ENCODE measurements at regions not wholly inside any gene's neighbourhood (a gene's known extent, or its start where the extent isn't known, plus 50 kb on each side); places are given as distances from the start of the nearest gene placed in this dataset.

DNA sequence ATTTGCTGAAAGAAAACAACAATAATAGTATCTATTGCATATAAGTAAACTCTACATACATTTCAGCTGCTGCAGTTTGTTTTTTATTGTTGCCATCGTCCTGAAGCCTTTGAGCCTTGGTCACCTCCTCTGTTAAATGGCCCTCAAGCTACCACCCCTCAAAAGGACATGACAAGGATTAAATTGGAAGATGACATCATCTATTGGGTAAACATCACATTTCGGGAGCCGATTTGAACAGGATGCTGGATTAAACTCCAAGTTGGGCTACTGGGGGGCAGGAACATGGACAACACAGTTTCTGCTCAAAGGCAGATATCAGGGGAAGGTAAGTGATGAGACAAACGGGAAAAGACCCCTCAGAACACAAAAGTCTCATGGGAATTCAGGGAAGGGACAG is 92.3 kb upstream of the ATP2B2 start:
- peaks cover 5 to 14% (median 8%) of the 10 kb centered on the region in 4 donors for H3K4me1 Mint-ChIP-seq
- H3K27ac Mint-ChIP-seq = peak overlapping the region in 1 of 10 donors; percentile 21
- peaks cover 22 to 65% (median 33%) of the 10 kb centered on the region in 5 donors for H3K27me3 Mint-ChIP-seq
- DNase-seq = no peak
- H3K4me3 Mint-ChIP-seq = no peak overlapping the region
- H3K9me3 Mint-ChIP-seq = peaks cover 0 to 4% (median 0%) of the 10 kb centered on the region in 9 donors
- POLR2A ChIA-PET = no interaction called here
- H3K36me3 Mint-ChIP-seq = peaks cover 0 to 1% (median 0%) of the 10 kb centered on the region in 3 donors
- ATAC-seq = no peak

DNA sequence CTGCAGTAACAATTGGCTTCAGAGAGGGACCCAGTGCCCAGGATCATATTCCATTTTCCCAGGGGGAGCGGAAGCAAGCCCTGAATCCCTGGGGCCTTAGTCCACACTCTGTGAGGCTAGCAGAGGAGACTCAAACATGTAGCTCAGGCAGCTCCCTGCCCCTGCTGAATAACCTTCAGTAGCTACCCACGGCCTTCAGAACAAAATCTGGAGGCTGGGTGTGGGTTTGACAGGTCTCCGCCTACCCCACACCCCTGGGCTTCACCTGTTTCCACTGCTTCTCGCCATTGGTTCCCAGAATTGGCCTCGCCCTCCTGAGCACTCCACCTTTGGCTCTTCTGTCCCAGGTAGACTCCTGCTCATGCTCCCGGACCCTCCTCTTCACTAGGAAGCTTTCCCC is 93.6 kb upstream of the ATP2B2 start:
- no peak for ATAC-seq
- H3K4me1 Mint-ChIP-seq = peaks cover 17 to 27% (median 21%) of the 10 kb centered on the region in 4 donors
- DNase-seq = no peak
- H3K27me3 Mint-ChIP-seq = peaks cover 25 to 66% (median 34%) of the 10 kb centered on the region in 5 donors
- no peaks in the 10 kb centered on the region for H3K36me3 Mint-ChIP-seq
- POLR2A ChIA-PET = interaction anchor here (0.6 kb wide), 1 partner anchor 666 kb away, joined by 3 read pairs; no protein-coding TSS in a partner anchor
- H3K27ac Mint-ChIP-seq = no peak overlapping the region
- peaks cover 0 to 4% (median 0%) of the 10 kb centered on the region in 9 donors for H3K9me3 Mint-ChIP-seq
- H3K4me3 Mint-ChIP-seq = no peak overlapping the region

DNA sequence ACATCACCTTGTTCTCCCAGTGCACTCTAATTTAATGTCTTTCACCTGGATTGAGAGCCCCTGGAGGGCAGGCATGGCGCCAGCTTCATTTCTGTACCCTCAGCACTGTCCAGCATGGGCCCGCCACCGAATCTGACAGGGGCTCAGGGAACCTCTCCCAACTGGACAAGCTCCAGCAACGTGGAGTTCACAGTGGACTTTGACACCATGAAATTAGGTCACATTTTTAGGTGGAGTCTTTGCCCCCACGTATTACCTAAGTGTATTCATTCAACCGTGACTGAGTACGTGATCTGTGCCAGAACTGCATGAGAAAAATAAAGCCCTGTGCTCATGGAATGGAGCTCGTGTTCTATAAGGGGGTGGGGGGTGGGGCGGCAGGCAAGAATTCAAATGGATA is 94.1 kb upstream of the ATP2B2 start:
- DNase-seq (no peak), ATAC-seq (no peak)
- H3K4me1 Mint-ChIP-seq = peaks cover 22 to 32% (median 25%) of the 10 kb centered on the region in 4 donors
- H3K4me3 Mint-ChIP-seq = no peak overlapping the region
- no peak overlapping the region for H3K27ac Mint-ChIP-seq
- peaks cover 26 to 70% (median 37%) of the 10 kb centered on the region in 5 donors for H3K27me3 Mint-ChIP-seq
- POLR2A ChIA-PET = no interaction called here
- no peaks in the 10 kb centered on the region for H3K36me3 Mint-ChIP-seq
- peaks cover 0 to 4% (median 0%) of the 10 kb centered on the region in 9 donors for H3K9me3 Mint-ChIP-seq

DNA sequence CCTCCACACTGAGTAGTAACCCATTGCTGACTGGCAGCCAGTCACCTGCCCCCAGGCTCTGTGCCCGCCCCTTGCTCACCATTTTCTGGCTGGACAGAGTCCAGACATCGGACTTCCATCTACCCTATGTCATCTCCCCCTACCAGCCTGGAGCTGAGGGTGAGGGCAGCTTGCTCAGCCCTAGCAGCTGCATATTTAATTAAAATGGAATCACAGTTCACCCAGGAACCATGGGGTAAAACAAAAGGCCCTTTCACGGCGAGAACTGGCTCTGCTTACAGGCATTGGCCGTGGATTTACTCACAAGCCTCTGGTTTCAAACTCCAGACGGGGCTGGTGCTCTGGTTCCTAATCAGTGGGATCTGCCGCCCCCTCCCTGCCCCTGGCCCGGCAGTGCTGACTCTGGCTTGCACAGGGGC is 94.9 kb upstream of the ATP2B2 start:
- POLR2A ChIA-PET = no interaction called here
- Mint-ChIP-seq H3K4me1 (peaks cover 28 to 38% (median 32%) of the 10 kb centered on the region in 4 donors), H3K9me3 (peaks cover 0 to 3% (median 0%) of the 10 kb centered on the region in 9 donors)

DNA sequence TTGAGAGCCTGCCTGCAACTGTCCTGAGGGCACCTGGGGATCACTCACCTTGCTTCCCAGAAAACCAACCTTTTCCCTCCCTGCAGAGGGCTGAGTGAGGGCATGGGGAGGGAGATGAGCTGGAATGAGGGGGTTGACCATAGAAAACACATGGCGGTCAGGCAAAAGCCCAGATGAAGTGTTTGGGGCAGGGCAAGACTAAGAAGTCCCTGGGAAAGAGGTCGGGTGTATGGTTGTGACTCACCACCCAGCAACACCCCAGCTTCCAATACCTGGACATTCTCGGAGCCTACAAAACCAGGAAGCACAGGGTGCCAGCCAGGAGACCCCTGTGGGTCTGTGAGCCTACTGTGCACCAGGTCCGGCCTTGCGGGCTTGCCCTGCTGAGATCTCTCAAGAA is 95.3 kb upstream of the ATP2B2 start:
- no peak overlapping the region for H3K4me3 Mint-ChIP-seq
- POLR2A ChIA-PET = no interaction called here
- peaks cover 0 to 2% (median 0%) of the 10 kb centered on the region in 9 donors for H3K9me3 Mint-ChIP-seq
- ATAC-seq (no peak), DNase-seq (no peak)
- peaks cover 28 to 38% (median 32%) of the 10 kb centered on the region in 4 donors for H3K4me1 Mint-ChIP-seq
- peaks cover 29 to 70% (median 41%) of the 10 kb centered on the region in 5 donors for H3K27me3 Mint-ChIP-seq
- H3K27ac Mint-ChIP-seq = no peak overlapping the region
- no peaks in the 10 kb centered on the region for H3K36me3 Mint-ChIP-seq

More for the DNA sequence above, 94.9 kb upstream of the ATP2B2 start:
- DNase-seq = no peak
- Mint-ChIP-seq H3K4me3 (no peak overlapping the region), H3K27ac (no peak overlapping the region), H3K27me3 (peaks cover 30 to 73% (median 42%) of the 10 kb centered on the region in 5 donors), H3K36me3 (no peaks in the 10 kb centered on the region)
- no peak for ATAC-seq

DNA sequence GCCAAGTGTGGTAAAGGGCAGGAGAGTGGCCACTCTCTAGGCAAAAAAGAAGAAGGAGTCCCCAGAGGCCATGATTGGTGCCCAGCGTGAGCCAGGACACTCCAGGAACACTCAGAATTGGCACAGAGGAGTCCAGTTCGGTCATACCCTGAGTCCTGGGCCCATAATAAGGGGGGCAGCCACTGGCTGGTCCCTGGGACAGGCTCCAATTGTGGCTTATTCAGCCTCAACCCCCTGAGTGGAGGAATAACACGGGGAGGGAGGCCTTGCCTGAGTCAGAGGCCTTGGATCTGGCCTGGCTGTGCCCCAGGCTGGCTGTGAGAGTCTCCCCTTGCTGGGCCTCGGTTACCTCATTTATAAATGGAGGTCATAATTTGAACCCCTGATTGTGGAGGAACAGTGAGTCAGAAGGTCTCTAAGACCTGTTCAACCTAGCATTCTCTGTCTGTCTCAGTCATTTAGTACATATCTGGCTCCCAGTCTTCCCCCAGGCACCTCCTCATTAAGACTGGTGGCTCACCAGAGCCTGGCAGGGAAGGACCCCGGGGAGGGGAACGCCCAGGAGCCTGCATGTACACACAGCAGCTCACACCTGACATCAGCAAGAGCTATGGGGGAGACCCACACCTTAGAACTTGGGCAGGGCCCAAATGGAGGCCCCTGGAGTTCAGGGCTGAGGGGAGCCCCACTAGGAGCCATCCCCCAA is 95.9 kb upstream of the ATP2B2 start:
- Mint-ChIP-seq H3K4me3 (peak overlapping the region in 1 of 10 donors; percentile 4), H3K4me1 (peaks cover 28 to 38% (median 33%) of the 10 kb centered on the region in 4 donors), H3K9me3 (no peaks in the 10 kb centered on the region), H3K27me3 (peaks cover 26 to 68% (median 37%) of the 10 kb centered on the region in 5 donors), H3K36me3 (no peaks in the 10 kb centered on the region), H3K27ac (no peak overlapping the region)
- ATAC-seq (no peak), DNase-seq (no peak)
- POLR2A ChIA-PET = no interaction called here

DNA sequence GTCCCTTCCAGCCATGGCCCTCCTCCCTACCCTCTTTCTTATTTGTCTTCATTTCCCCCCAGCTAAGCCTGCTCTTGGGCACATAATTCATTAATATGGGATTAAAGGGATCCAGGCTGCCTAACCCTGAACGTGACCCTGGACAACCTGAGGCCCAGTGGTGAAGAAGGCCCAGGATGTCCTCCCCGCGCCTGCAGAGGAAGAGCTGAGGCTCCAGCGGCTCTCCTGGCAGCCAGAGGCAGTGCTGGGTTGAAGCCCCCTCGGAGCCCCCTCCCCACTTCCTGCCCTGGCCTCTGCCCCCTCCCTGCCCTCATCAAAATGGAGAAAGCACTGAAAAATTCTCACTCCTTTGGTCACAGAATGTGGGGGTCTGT is 96.5 kb upstream of the ATP2B2 start:
- no peak for DNase-seq
- H3K4me3 Mint-ChIP-seq = peak overlapping the region in 1 of 10 donors; percentile 4
- H3K27ac Mint-ChIP-seq = no peak overlapping the region
- POLR2A ChIA-PET = no interaction called here
- no peaks in the 10 kb centered on the region for H3K36me3 Mint-ChIP-seq
- H3K4me1 Mint-ChIP-seq = peaks cover 30 to 42% (median 36%) of the 10 kb centered on the region in 4 donors
- ATAC-seq = no peak
- no peaks in the 10 kb centered on the region for H3K9me3 Mint-ChIP-seq
- H3K27me3 Mint-ChIP-seq = peaks cover 26 to 68% (median 38%) of the 10 kb centered on the region in 5 donors

DNA sequence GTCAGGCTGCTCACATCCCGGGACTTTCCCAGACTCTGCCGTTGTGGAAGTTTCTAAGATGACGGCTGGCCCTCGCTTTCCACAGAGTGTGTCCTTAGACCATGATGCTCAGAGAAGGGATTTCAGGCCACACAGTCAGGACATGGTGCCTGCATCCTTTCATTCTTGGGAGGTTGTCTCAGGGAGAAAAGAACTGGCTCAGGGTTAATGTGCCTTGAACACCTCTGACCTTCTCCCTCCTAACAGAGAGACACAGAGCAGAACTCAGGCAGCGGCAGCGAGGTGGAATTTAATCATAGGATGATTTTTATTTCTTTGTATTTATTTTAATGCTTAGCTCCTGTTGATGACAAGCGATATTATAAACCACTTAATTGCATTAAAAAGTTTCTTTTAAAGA is 96.9 kb upstream of the ATP2B2 start:
- H3K36me3 Mint-ChIP-seq = no peaks in the 10 kb centered on the region
- H3K4me1 Mint-ChIP-seq = peaks cover 30 to 43% (median 36%) of the 10 kb centered on the region in 4 donors
- DNase-seq (no peak), ATAC-seq (no peak)
- no peaks in the 10 kb centered on the region for H3K9me3 Mint-ChIP-seq
- POLR2A ChIA-PET = interaction anchor here (0.8 kb wide), 1 partner anchor 31 kb away, joined by 3 read pairs; no protein-coding TSS in a partner anchor
- H3K27me3 Mint-ChIP-seq = peaks cover 21 to 68% (median 36%) of the 10 kb centered on the region in 5 donors
- H3K27ac Mint-ChIP-seq = peak overlapping the region in 1 of 10 donors; percentile 75
- H3K4me3 Mint-ChIP-seq = peak overlapping the region in 1 of 10 donors; percentile 75

DNA sequence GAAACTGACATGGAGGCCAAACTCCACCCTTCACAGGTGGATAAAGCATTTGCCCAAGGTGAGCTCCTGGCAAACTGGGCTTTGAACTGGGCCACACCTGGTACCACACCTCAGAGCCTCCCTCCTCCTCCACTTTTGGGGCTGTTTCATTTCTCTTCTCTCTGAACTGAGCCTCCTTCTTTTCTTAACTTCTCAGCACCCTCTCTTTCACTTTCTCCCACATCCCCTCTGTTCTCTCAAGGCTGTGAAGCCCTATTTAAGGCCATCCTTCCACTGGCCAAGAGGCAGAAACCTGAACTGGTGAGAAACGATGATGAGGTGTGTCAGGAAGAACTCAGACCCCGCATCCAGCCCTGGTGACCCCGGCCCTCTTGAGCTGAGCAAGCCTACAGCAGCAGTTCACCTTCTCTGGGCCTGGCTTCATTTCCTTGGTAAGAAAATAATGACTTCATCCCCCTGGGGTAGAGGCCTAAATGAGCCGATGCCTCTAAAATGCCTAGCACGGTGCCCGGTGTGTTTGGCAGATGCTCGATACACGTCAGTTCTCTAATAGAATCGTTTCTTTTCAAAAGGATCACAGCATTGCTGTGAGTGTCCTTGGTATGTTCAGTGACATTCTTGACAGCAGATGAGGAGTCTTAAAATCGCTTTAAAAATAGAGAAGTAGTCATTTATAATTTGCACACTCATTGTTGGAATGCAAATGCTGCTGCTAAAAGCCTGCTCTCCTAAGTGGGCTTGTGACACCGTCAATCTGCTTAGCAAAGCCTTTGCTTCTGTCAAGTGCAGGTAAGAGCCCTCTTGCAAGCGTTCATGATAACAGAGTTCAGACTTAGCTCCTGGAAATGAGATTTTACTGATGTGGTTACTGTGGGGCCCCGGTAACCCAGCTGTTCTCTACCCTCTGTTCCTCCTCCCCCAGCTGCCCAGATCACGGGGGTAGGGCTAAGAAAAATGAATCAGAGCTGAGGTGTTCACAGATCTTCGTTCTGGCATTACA is 97.7 kb upstream of the ATP2B2 start:
- Mint-ChIP-seq H3K4me3 (peak overlapping the region in 9 of 10 donors; percentile 42 to 83 (median 72)), H3K27me3 (peaks cover 20 to 68% (median 37%) of the 10 kb centered on the region in 5 donors), H3K4me1 (peaks cover 29 to 43% (median 36%) of the 10 kb centered on the region in 4 donors), H3K9me3 (no peaks in the 10 kb centered on the region), H3K27ac (peak overlapping the region in 8 of 10 donors; percentile 29 to 74 (median 46)), H3K36me3 (no peaks in the 10 kb centered on the region)
- peak; percentile 100 for ATAC-seq
- DNase-seq = peak; percentile 39 to 87 (median 76)
- POLR2A ChIA-PET = interaction anchor here (0.8 to 1.3 kb wide), 2 partner anchors 30 to 954 kb away, joined by 3 read pairs; partner anchors contain the start of gene MTMR14

DNA sequence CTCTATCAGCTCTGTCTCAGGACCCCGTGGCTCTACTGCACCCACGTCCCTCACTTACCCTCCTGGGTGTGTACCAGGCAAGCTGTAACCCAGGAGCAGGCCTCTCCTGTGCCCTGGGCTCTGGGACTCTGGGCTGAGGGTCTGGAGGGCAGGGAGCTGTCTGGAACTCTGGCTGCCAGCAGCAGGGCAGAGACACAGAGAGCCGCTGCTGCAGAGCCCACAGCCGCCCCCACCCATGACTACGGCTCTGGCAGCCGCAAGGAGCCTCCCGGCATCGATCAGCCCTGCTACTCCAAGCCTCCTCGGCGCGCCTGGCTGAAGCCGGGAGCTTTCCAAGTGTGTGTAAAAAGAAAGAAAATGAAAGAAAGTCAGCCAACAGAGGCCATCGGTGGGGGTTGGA is 103.7 kb upstream of the ATP2B2 start:
- Mint-ChIP-seq H3K27ac (no peak overlapping the region), H3K36me3 (peaks cover 0 to 24% (median 5%) of the 10 kb centered on the region in 3 donors), H3K9me3 (peaks cover 4 to 25% (median 19%) of the 10 kb centered on the region in 9 donors), H3K4me3 (no peak overlapping the region), H3K4me1 (peaks cover 8 to 26% (median 14%) of the 10 kb centered on the region in 4 donors), H3K27me3 (peaks cover 19 to 85% (median 57%) of the 10 kb centered on the region in 5 donors)
- ATAC-seq = no peak
- no peak for DNase-seq
- POLR2A ChIA-PET = no interaction called here

DNA sequence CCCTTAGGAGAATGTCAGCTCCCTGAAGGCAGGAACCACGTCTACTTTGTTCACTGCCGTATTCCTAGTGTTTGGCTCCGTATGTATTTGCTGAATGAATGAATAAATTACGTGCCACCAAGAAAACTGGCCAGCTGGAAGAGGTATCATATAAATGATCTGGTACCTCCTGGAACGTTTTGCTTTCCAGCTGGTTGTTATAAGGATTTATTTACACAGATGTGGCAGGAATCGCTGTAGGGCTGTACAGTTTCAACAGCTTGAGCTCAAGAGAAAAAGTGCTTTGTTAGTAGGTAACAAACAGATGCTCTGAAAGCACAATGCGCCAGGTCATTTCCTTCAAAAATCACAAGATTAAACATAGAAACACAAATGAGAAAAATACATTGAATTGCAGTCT is 108.8 kb upstream of the ATP2B2 start:
- DNase-seq = no peak
- H3K9me3 Mint-ChIP-seq = peaks cover 4 to 39% (median 29%) of the 10 kb centered on the region in 9 donors
- peaks cover 0 to 33% (median 5%) of the 10 kb centered on the region in 3 donors for H3K36me3 Mint-ChIP-seq
- H3K4me1 Mint-ChIP-seq = peaks cover 0 to 2% (median under 1%) of the 10 kb centered on the region in 4 donors
- peaks cover 15 to 74% (median 45%) of the 10 kb centered on the region in 5 donors for H3K27me3 Mint-ChIP-seq
- no peak overlapping the region for H3K27ac Mint-ChIP-seq
- no peak for ATAC-seq
- H3K4me3 Mint-ChIP-seq = no peak overlapping the region
- POLR2A ChIA-PET = no interaction called here

DNA sequence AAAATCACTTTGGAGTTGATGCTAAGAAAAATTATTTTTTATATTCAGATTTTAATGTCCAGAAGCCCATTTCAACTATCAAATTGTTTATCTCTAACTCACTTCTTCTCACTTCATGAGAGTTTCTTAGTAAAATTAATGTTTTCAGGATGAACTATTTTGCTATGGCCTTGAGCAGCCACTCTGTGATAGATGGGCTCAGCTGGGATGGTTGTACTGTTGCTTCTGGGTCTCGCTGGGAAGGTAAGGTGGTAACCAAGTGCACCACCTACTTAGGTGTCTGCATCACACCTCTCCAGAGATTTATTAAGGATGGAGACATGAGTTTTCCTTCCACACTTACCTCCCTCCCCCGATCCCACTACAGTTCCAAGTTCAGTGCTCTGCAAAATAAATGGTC is 110.3 kb upstream of the ATP2B2 start:
- Mint-ChIP-seq H3K9me3 (peaks cover 4 to 39% (median 29%) of the 10 kb centered on the region in 9 donors), H3K27me3 (peaks cover 17 to 79% (median 48%) of the 10 kb centered on the region in 5 donors), H3K4me3 (no peak overlapping the region), H3K27ac (no peak overlapping the region), H3K4me1 (peaks cover 0 to 2% (median under 1%) of the 10 kb centered on the region in 4 donors), H3K36me3 (peaks cover 0 to 33% (median 5%) of the 10 kb centered on the region in 3 donors)
- no peak for ATAC-seq
- POLR2A ChIA-PET = no interaction called here
- no peak for DNase-seq

Measured in naive thymus-derived CD8-positive, alpha-beta T cell (primary cell).